Stomach (tissue), 8 donors: ENCODE measurements at regions not wholly inside any gene's neighbourhood (a gene's known extent, or its start where the extent isn't known, plus 50 kb on each side); places are given as distances from the start of the nearest gene placed in this dataset.

Experiments
- DNase-seq, 2 donors: peaks; one replicate each; pipeline versions ENCODE4 v3.0.0 to v3.0.0-alpha.2; 2013 to 2019
- H3K27ac ChIP-seq, 5 donors: fragments of 200-600 bp in 4 of 5; sonication (generic) in 4 of 5; one replicate each; pipeline ENCODE4 v1.5.1; 2013 to 2019; ENCODE audit warnings: mild to moderate bottlenecking in 1 of 5, moderate library complexity in 1 of 5
- H3K27me3 ChIP-seq, 3 donors: fragments of 200-600 bp; sonication (generic); one replicate each; pipeline ENCODE4 v1.5.1; 2017 to 2019; ENCODE audit warnings: mixed run types in 1 of 3
- H3K36me3 ChIP-seq, 4 donors: fragments of 200-600 bp; sonication (generic); 1 replicate in 3 of 4; 2 replicates in 1 of 4; pipeline ENCODE4 v1.5.1; 2016 to 2019
- H3K4me1 ChIP-seq, 4 donors: fragments of 200-600 bp; sonication (generic); one replicate each; pipeline ENCODE4 v1.5.1; 2016 to 2019
- H3K4me3 ChIP-seq, 4 donors: fragments of 200-600 bp; sonication (generic) in 3 of 4; one replicate each; pipeline ENCODE4 v1.5.1; 2016 to 2019; ENCODE audit warnings: mild to moderate bottlenecking in 1 of 4
- H3K9me3 ChIP-seq, 4 donors: fragments of 200-600 bp; sonication (generic); one replicate each; pipeline ENCODE4 v1.5.1; 2016 to 2019
- CTCF ChIP-seq, 7 experiments: fragments of 450-650 bp in 4 of 7; fragments of 200-600 bp in 3 of 7; sonication (generic) in 3 of 7; IDR thresholded peaks; one replicate each; pipeline ENCODE4 v1.5.1; 2016 to 2019; ENCODE audit warnings: antibody characterized with exemption in 7 of 7, control low read depth in 2 of 7, mild to moderate bottlenecking in 1 of 7
- EP300 ChIP-seq: sonication (generic); formaldehyde crosslinking; IDR thresholded peaks from one replicate; pipeline ENCODE4 v1.6.1; 2017; ENCODE audit warnings: antibody characterized with exemption
- POLR2A ChIP-seq, 4 donors: fragments of 450-650 bp; IDR thresholded peaks; one replicate each; pipeline ENCODE4 v1.6.1; 2016; ENCODE audit warnings: antibody characterized with exemption in 4 of 4, control low read depth in 2 of 4, mild to moderate bottlenecking in 1 of 4, moderate library complexity in 1 of 4
- POLR2AphosphoS5 ChIP-seq, 3 donors: sonication (generic); formaldehyde crosslinking; IDR thresholded peaks; one replicate each; pipeline ENCODE4 v1.6.1; 2016; ENCODE audit warnings: antibody characterized with exemption in 3 of 3
- WGBS, 5 donors: extraction: QIAGEN DNeasy Blood & Tissue Kit in 3 of 5; methylation state at CpG; one replicate each; pipeline versions ENCODE4 v1.1.5 to v1.1.7; 2013 to 2018; 5-methylcytosine and 5-hydroxymethylcytosine counted together
- intact Hi-C: fragments of 100-400 bp; cut with DNase I; formaldehyde crosslinking; loops from one replicate; pipeline ENCODE4 v1.15.1; 2023; ENCODE audit warnings: low total_unique reads
- donor health status: healthy with polysubstance abuse.
- donor health status: Bipolar disorder and iron deficiency.
- donor health status: healthy.

DNA sequence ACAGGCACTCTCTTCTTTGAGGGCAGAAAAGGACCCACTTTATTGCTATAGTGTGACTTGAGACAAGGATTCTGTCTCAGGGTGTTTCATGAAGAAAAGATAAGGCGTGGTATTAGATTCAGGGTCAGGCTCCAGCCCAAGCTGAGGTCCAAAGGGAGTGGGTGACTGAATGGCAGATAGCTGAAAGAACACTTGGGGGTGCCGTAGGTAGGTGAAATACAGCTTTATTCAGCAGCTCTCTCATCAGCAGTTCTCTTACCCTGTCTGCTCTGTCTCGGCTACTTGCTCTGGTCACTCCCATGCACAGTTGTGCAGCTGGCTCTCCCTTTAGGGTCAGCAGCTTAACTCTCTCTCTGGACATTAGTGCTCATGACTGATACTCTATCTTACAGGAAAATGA lies 379.9 kb downstream of the LPIN1 start:
- no peak overlapping the region for H3K27ac ChIP-seq
- H3K4me1 ChIP-seq, result no peaks in the 10 kb centered on the region
- no peaks in the 10 kb centered on the region for H3K36me3 ChIP-seq
- TF ChIP-seq EP300, result no peak
- no peak for TF ChIP-seq POLR2A (IDR thresholded peaks at IDR 0.05)
- TF ChIP-seq POLR2AphosphoS5 (IDR thresholded peaks at IDR 0.05), result no peak
- TF ChIP-seq CTCF (IDR thresholded peaks at IDR 0.05), result no peak
- intact Hi-C loops, result no loop called here
- 67 to 93% (median 80%) methylated on average over 3 of the region's 3 CpGs for WGBS, 5 donors
- no peak for DNase-seq
- H3K9me3 ChIP-seq, result peaks cover 0 to 7% (median 3%) of the 10 kb centered on the region in 4 donors
- no peak overlapping the region for H3K4me3 ChIP-seq
- H3K27me3 ChIP-seq, result no peaks in the 10 kb centered on the region

GRCh38 chr2:12127638-12128037 lies 381.2 kb downstream of the LPIN1 start:
- H3K36me3 ChIP-seq, result no peaks in the 10 kb centered on the region
- H3K9me3 ChIP-seq, result peaks cover 0 to 7% (median 3%) of the 10 kb centered on the region in 4 donors
- intact Hi-C loops, result no loop called here
- no peak overlapping the region for H3K4me3 ChIP-seq
- no peaks in the 10 kb centered on the region for H3K27me3 ChIP-seq
- no peak overlapping the region for H3K27ac ChIP-seq
- WGBS, 5 donors, result 57 to 91% (median 79%) methylated on average over 2 of the region's 2 CpGs
- peak in 1 of 2 donors; percentile 21 for DNase-seq
- H3K4me1 ChIP-seq, result no peaks in the 10 kb centered on the region
- TF ChIP-seq CTCF (IDR thresholded peaks at IDR 0.05) (no peak), EP300 (no peak), POLR2AphosphoS5 (IDR thresholded peaks at IDR 0.05) (no peak), POLR2A (IDR thresholded peaks at IDR 0.05) (no peak)

DNA sequence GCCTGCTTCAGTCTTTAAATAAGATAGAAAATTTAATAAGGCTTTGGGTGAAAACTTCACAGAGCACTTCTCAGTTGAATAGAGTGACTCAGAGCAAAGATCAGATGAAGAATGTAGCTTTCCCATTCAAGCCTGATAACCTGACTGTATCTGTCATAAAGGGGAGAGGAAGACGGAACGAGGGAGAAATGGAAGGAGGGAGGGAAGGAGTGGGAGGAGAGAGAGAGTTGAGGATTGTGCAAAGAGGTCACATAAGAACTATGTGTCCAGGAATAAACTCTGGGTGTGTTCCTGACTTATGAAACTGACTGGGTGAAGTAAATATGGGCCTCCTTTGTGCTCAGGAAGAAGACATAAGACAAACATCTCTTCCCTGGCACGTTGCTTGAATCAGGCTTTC lies 385.5 kb downstream of the LPIN1 start:
- TF ChIP-seq POLR2AphosphoS5 (IDR thresholded peaks at IDR 0.05), result peak in 1 of 3 donors; percentile 10
- TF ChIP-seq CTCF (IDR thresholded peaks at IDR 0.05), result no peak
- TF ChIP-seq EP300, result no peak
- DNase-seq, result no peak
- peaks cover 0 to 4% (median 2%) of the 10 kb centered on the region in 4 donors for H3K9me3 ChIP-seq
- no peaks in the 10 kb centered on the region for H3K27me3 ChIP-seq
- 40 to 62% (median 44%) methylated on average over 3 of the region's 3 CpGs for WGBS, 5 donors
- H3K4me1 ChIP-seq, result no peaks in the 10 kb centered on the region
- H3K27ac ChIP-seq, result no peak overlapping the region
- intact Hi-C loops, result no loop called here
- no peaks in the 10 kb centered on the region for H3K36me3 ChIP-seq
- H3K4me3 ChIP-seq, result no peak overlapping the region

DNA sequence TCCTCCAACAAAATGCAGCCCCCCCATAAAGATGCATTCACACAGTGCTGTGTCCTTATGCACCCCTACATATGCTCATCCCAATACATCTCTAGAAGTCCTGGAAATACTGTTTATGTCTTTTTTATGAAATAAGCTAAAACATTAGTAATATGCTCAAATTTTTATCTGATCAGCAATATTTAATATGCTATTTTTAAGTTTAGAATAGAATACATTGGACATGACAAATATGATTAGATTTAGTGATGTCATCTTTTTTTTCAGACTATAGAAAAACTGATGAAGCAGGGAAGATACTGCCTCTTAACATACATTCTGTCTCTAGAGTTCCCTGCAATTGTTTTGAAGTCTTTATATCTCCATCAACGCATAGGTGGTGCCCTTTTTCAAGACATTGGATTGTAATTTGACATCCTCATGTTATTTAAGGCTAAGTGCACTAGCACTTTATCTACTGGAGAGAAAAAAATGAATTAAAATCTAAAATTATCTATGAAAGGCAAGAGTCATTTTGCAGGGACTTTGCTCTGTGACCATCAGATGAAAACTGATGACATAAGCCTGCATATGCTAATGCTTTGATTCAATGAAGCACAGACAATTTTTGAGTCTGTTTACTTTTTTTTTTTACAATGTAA lies 395.3 kb downstream of the LPIN1 start:
- H3K27ac ChIP-seq, result no peak overlapping the region
- DNase-seq, result no peak
- intact Hi-C loops, result no loop called here
- TF ChIP-seq POLR2A (IDR thresholded peaks at IDR 0.05) (no peak), CTCF (IDR thresholded peaks at IDR 0.05) (no peak), POLR2AphosphoS5 (IDR thresholded peaks at IDR 0.05) (no peak), EP300 (no peak)
- H3K4me3 ChIP-seq, result no peak overlapping the region
- 29 to 80% (median 42%) methylated on average over 1 of the region's 1 CpG for WGBS, 5 donors
- H3K27me3 ChIP-seq, result no peaks in the 10 kb centered on the region
- H3K9me3 ChIP-seq, result no peaks in the 10 kb centered on the region
- H3K36me3 ChIP-seq, result no peaks in the 10 kb centered on the region
- H3K4me1 ChIP-seq, result no peaks in the 10 kb centered on the region
